IPS-NIHi7 (cell line): ENCODE measurements at regions not wholly inside any gene's neighbourhood (a gene's known extent, or its start where the extent isn't known, plus 50 kb on each side); places are given as distances from the start of the nearest gene placed in this dataset.
"Not testable (repeated sequence)": the region's sequence is repeated elsewhere in the genome, so short reads cannot be mapped to it uniquely, and the experiment has no call there.

Experiments
- DNase-seq: peaks from one replicate; pipeline ENCODE4 v3.0.0; 2012; ENCODE audit warnings: mixed read lengths; ENCODE audit errors: extremely low spot score

DNA sequence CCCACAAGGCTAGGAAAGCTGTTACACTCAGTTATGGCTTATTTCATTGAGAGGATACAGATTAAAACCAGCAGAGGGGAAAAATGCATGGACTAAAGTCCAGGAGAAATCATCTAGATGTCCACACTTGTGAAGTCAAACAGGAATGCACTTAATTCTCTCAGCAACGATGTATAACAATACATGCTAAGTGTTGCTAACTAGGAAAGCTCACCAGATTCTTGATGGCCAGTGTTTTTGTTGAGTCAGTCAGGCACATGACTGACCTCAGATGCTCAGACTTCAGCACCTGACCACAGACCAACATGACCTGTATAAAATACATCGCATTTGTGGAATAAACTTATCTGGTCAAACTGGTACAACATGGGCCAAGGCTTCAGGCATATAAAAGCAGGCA lies 470.2 kb upstream of the PRR20A start:
- DNase-seq, result no peak

DNA sequence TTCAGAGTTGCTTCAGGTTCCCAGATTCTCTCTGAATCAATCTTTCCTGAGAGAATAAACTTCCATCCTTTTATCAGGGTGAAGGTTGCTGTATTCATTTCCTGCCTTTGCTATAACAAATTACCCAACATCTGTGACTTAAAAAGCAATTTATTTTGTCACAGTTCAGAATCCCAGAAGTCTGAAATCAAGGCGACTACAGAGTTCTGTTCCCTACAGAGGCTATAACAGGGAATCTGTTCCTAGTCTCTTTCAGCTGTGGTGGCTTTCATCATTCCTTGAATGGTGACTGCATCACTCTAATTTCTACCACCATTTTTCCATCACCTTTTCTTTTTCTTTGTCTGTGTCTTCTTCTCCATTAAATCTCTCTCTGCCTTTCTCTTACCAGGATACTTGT lies 459.3 kb upstream of the PRR20A start:
- no peak for DNase-seq

DNA sequence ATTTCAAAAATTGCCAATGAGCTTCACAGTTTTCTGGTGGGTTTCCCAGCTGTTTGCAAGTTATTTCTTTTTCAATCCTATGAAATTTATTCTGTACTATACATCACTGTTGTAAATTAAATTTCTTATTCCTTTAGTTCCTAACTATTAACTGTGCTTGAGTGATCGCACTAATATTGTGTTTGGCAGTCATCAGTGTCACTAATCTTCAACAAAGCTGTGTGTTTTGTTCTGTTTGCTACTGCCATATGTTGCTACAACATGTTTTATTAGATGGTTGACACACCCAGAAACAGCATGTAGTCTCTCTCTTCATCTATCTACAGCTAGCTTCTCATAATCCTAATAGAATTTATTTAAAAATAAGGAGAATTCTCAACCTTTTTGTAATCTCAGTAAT lies 453.6 kb upstream of the PRR20A start:
- no peak for DNase-seq

DNA sequence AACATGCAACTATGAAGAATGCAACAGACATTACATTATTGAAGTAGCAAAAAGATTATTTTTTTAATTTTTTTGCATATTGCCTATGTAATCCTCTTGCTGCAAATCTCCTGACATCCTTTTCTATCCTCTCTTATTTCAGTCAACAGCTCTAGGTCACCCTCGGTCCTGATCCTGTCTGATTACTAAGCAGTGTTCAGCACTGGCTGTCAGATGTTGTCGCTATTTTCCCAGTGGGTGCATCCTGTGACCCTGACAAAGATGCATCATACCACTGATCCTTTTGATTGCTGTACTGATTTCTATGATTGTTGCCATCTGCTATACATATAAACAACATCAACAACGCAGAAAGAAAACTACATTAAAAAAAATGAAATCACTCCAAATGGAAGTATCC lies 443.7 kb upstream of the PRR20A start:
- DNase-seq, result no peak

DNA sequence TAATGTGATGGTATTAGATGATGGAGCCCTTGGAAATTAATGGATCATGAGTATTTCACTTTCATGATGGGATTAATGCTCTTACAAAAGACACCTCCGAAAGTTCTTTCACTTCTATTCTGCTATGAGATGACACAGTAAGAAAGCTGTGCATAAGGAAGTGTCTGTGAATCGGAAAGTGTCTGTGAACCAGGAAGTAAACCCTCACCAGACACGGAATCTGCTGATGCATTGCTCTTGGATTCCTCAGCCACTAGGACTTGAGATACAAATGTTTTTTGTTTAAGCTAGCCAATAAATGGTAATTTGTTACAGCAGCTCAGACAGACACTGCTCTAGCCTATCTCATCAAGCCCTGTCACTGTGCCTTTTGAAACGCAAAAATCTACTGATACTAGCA lies 440.4 kb upstream of the PRR20A start:
- no peak for DNase-seq

DNA sequence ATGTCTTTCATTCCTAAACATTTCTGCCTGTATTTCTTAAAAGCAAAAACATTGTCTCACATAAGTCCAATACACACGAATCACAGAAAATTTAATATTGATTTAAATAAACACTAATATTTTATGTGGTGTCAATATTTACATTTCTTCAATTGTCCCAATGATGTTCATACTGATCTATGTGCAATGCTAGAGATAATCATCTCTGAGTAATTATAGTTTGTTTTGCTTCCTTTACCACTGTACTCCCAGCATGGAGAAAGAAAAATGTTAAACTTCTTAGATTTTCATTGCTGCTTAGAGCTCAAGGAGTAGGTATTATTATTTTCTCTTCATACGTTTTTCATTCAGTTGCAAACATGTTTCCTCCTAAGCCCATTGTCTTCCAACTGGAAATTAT lies 434.2 kb upstream of the PRR20A start:
- no peak for DNase-seq

DNA sequence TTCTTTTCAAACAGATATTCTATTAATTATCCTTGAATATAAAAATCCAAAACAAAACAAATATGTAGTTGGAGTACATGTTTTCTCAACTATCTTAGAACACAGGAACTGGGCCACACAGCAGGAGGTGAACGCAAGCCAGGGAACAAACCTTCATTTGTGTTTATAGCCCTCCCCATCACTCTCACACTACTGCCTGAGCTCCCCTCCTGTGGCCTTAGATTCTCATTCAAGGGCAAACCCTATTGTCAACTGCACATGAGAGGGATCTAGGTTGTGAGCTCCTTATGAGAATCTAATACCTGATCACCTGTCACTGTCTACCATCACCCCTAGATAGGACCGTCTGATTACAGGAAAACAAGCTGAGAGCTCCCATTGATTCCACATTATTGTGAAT lies 427.1 kb upstream of the PRR20A start:
- DNase-seq, result peak; percentile 14

DNA sequence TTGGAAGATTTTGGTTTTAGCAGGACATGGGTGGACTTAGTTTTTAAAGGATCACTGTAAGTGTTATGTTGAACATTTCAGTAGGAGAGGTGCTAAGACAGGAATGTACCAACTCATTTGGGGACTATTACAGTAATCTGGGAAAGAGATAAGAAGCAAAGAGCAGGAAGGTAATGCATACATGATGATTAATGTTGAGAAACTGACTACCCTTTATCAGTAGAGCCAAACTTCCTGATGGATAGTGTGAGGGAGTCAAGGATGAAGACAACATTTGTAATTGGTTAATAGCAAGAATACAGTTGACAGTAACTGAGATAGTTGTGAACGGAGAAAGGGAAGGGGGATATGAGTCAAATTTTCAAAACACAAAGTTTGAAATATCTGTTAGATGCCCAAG lies 421.9 kb upstream of the PRR20A start:
- no peak for DNase-seq

DNA sequence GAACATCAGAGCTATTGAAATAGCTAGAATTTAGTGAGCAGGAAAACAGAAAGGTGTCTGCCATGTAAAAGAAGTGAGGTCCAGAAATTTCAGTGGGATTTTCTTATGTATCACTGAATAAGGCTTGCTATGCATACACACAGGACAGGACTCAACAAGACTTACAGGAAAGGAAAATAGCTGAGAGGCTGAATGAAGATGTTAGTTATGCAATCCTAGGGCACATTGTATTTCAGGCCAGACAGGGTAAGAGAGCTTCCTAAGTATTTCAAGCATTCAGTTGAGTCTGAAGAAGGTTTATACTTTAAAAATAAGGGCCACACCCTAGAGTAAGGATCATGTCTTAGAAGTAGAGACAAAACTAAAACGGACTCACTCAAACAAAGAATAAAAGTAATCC lies 419.9 kb upstream of the PRR20A start:
- no peak for DNase-seq

DNA sequence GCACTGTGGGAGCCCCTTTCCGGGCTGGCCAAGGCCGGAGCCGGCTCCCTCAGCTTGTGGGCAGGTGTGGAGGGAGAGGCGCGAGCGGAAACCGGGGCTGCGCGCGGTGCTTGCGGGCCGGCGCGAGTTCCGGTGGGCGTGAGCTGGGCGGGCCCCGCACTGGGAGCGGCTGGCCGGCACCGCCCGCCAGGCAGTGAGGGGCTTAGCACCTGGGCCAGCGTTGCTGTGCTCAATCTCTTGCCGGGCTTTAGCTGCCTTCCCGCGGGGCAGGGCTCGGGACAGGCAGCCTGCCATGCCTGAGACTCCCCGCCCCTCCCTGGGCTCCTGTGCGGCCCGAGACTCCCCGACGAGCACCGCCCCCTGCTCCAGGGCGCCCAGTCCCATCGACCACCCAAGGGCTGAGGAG lies 405.2 kb upstream of the PRR20A start:
- peak; percentile 63 for DNase-seq

DNA sequence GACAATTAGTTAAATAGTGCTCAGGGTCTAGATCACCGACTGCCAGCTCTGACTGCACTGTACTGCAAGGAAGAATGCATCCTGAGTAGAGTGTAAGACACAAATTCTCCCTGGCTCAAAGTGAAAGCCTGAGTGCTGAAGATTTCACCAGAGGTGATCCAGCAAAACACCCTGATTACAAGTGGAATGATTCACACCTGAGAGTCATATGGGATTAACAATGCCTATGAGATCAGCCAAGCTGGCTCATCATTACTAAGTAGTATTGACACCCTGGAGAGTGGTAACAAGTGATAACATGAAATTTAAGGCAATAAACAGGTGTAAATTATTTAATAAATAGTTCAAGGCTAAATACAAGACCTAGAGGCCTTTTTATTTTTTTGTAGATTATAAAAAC lies 403.8 kb upstream of the PRR20A start:
- no peak for DNase-seq

DNA sequence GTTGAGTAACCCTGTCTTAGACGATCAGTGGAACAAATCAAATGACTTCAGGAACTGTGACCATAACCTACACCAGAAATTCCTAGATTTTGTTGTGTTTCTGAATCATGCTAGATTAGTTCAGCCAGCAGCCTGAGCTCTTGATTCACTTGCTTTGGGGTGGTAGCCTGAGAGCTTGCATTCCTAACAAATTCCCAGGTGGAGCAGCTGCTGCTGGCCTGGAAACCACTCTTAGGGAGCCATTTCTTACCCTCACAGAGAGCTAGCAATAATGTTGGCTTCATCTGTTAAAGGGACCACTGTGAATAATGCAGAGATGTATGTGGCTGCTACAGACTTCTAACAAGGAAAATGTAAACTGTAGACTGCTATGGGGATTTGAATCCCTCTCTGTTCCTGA lies 388.1 kb upstream of the PRR20A start:
- peak; percentile 11 for DNase-seq

DNA sequence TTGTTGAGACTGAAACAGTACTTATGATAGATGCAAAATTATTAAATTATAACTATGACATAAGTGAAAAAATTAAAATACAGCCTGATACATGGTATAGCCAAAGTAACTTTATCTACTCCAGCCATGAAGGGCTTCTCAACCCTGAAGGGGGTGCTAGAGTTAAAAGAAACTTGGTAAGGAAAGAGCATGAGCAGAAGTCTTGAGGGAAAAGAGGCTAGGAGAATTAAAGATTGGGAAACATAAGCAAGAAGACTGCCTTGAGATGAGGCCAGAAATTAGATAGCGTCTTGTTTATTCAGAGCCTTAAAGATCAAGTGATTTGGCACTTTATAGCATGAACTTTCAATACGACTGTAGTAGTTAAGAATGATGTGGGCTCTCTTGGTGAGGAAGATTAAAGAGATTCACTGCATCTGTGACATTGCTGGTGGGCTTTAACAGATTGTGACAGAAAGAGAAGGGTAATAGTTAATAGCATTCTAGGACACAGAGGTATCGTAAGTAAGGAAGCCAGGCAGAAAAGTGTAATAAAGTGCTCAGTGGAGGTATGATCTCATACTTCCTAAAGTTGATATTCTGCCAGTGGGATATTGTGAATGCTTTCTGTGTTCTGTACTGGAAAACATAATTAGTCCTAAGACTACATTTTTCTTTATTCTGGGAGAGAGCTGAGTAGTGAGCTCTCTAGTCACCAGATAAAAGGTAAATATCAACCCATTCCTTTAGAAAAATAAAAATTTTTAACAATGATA lies 385.4 kb upstream of the PRR20A start:
- DNase-seq, result peak; percentile 35

DNA sequence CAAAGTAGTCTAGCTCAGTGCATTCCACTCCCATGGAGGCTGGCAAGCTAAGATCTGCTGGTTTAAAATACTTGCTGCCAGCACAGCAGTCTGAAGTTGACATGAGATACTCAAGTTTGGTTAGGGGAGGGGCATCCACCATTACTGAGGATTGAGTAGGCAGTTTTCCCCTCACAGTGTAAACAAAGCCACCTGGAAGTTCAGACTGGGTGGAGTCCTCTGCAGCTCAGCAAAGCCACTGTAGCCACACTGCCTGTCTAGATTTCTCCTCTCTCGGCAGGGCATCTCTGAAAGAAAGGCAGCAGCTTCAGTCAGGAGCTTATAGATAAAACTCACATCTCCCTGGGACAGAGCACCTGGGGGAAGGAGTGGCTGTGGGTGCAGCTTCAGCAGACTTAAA lies 377.4 kb upstream of the PRR20A start:
- DNase-seq, result not testable (repeated sequence)

DNA sequence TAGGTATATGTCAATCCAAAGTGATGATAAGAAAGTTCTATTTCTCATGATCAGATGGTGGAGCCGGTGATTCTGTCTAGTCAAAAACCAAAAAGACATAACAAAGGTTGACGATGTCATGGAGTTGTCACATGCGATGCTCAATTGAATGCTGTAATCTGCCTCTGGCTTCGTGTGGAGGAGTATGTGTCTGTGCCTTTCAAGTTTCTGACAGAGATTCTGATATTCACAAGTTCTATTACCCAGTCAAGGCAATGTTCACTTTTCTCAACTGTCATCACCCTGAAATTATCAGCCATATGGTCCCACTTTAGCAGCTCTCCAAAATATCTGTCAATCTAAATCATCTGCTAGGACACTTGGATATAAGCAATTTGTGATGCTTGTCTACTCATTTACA lies 367.6 kb upstream of the PRR20A start:
- no peak for DNase-seq

DNA sequence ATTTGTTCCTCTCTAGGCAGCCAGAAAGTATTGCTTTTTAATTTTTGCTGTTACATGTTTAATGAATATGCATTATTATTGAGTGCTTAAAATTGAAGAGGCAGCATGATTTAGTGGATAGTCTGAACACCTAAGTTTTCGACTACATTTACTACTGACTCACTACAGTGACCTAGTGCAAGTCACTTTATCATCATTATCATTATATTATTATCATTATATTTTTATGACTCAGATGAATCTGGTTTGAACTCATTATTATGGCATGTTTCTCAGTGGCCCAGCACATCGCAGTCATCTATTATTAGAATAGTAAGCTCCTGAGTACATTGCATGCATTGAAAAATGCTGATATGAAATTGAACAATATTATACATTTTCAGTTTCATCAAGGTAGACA lies 351.2 kb upstream of the PRR20A start:
- DNase-seq, result no peak

DNA sequence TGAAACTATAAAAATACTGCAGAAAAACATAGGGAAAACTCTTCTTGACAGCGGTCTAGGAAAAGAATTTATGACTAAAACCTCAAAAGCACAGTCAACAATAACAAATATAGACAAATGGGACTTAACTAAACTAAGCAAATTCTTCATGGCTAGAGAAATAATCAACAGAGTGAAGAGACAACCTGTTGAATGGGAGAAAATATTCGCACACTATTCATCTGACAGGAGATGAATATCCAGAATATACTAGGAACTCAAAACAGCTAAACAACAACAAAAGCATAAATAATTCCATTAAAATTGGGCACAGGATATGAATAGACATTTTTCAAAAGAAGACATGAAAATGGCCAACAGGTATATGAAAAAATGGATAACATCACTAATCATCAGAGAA lies 303.6 kb upstream of the PRR20A start:
- no peak for DNase-seq

DNA sequence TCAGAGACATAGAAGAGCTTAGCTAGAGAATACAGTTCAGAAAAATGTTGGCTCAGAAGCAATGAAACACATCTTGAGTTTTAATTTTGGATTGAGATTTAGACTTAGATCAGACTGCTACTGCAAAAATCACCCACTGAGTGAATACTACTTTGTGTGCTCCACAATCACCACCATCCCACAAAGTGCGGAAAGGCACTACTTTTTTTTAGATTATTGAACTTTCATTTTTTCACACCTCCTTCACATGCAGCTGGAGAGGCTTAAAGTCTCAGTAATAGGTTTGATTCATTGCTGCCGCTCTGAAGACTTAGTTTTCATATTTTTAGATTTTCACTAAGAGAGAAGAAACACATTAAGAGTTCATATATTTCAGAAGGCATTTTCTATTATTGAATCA lies 289.9 kb upstream of the PRR20A start:
- no peak for DNase-seq

DNA sequence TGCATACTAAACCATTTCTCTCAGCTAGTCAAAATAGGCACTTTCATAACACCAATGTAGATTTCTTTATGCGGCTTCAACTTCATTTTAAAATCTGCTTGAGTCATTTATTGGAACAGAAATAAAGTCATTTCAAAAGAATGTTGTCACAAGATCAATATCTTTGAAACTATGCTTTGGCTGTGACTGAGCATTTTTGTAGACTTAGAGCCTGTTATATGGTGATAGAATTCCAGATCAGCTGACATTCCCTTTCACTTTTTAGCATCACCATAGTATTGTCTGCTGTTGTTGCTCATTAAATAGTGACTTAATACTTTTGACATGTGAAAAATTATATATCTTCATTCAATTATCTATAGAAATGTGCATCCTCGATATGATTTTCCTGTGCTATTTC lies 279.2 kb upstream of the PRR20A start:
- no peak for DNase-seq

DNA sequence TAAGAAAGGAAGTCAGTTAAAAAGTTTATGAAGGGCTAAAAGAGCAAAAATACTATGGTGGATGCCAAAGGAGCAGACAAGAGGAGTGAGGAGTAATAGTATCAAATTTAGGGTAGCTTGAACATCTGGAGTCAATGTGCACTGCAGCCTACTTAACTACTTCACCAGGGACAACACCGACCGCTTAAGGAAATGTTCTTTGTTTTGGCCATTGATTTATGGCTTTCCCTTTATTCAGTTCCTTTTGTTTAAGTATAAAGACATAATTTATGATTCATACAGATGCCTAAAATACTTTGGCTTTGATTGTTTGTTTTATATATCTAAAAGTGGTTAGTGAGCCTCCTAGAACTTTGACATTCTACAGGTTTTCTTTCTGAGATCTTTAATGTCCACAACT lies 276.3 kb upstream of the PRR20A start:
- DNase-seq, result no peak

DNA sequence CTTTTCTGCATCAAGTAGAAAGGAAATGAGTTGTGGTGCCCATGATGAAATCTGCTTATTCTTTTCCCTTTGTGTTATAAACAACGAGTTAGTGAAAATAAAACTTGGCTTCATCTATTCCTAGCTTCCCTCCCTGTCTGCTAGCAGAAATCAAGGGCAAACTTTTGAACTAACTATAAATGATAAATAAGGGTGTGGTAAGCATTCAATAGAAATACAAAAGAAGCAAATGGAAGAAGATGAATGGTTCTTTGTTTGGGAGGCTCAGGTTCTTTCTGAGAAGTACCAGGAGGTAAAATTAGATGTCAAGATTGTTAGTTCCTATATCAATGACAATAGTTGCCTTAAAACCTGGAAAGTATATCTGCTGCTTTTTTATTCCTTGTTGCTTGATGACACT lies 275.3 kb upstream of the PRR20A start:
- no peak for DNase-seq

DNA sequence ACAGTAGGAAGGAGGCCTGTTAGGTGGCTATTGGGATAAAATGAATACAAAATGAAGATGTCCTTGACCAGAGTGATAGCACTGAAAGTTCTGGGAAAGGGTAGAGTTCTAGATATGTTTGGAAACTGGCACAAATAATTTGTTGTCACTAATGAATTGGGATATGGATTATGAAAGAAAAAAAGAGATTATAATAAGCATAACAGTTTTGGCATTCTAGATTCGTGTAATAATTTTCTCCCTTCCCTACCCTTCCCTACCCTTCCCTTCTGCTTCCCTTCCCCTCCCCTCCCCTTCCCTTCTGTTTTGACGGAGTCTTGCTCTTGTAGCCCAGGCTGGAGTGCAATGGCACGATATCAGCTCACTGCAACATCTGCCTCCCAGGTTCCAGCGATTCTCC lies 271.0 kb upstream of the PRR20A start:
- no peak for DNase-seq

DNA sequence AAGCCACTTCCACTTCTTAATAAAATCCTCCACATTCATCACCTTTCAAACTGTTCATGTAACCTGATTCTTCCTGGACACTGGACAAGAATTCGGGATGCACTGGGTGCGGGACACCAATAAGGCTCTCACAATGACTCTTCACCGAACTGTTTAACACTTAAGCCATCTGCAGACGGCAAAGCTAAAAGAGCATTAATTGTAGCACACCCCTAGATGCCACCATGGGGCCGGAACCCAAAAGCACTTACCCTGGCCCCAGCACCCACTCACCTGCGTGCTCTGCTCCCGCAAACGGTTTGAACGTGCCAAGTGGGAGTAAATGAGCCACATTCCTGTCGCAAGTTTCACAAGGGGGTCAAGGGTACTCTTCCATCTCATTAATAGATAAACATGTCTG lies 254.3 kb upstream of the PRR20A start:
- DNase-seq, result no peak

DNA sequence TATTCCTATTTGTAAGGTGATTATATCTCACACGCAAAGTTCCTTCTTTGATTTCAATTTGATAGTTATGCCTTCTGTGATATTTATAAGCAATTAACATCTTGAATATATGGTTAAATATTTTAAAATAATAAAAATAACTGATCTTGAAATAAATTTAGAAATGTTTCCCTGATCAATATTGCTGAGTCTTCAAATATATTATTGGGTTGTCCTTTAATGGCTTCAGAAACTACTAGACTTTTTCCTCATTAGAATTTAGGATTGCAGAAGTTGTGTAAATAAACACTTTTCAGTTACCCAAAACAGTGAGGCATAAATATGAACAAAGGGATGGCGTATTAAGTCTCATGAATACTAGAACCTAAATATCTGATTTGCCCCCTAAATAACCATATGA lies 252.3 kb upstream of the PRR20A start:
- DNase-seq, result no peak
